ENCODE measurements at regions not wholly inside any gene's neighbourhood (a gene's known extent, or its start where the extent isn't known, plus 50 kb on each side); places are given as distances from the start of the nearest gene placed in this dataset.
"Not testable (repeated sequence)": the region's sequence is repeated elsewhere in the genome, so short reads cannot be mapped to it uniquely, and the experiment has no call there.

DNA sequence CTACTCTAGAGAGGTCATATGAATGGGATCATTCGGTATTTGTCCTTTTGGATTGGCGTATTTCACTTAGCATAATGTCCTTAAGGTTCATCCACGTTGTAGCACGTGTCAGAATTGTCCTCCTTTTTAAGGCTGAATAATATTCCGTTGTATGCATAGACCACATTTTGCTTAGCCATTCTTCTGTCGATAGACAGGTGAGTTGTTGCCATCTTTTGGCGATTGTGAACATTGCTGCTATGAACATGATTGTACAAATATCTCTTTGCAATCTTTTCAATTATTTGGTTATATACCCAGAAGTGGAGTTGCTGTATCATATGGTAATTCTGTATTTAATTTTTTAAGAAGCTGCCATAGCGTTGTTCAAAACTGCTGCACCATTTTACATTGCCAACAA is 52.4 kb upstream of the GOLGA8J start:
- peaks cover 17 to 36% of the 10 kb centered on the region in 2 donors for H3K27me3 Mint-ChIP-seq
- H3K27ac Mint-ChIP-seq, result no peak overlapping the region
- DNase-seq (ENCODE audit: low spot score) (no peak), ATAC-seq (no peak)
- no peak overlapping the region for H3K4me3 Mint-ChIP-seq
- no peaks in the 10 kb centered on the region for H3K4me1 Mint-ChIP-seq (ENCODE audit: low read depth in 2 of 2)
- H3K9me3 Mint-ChIP-seq, result peaks cover 2% of the 10 kb centered on the region
- no peaks in the 10 kb centered on the region for H3K36me3 Mint-ChIP-seq

DNA sequence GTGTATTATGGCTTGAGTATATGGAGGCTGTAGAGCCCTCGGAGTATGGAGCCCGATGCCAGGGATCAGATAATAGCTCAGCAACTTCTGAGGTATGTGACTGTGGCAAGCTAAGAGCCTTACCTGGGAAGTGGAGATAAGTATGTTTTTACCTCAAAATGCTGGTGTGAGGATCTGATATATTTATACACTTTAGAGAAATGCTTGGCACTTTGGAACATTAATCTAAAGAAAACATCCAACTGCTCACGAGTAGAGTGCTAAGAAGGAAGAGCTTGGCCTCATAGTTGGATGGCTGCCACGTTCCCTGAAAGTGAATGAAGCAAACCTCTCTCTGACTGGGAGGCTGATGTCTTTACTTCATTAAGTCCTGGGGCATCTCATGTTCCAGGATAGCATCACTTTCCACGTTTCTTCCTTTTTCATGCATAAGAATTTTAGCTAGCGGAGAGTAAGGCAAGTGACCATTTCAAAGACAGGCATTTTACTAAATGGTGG is 58.9 kb upstream of the GOLGA8J start:
- Mint-ChIP-seq H3K4me3 (no peak overlapping the region), H3K27me3 (peaks cover 38 to 50% of the 10 kb centered on the region in 2 donors), H3K4me1 (ENCODE audit: low read depth in 2 of 2) (no peaks in the 10 kb centered on the region), H3K36me3 (no peaks in the 10 kb centered on the region), H3K9me3 (no peaks in the 10 kb centered on the region), H3K27ac (no peak overlapping the region)
- ATAC-seq (no peak), DNase-seq (ENCODE audit: low spot score) (no peak)

DNA sequence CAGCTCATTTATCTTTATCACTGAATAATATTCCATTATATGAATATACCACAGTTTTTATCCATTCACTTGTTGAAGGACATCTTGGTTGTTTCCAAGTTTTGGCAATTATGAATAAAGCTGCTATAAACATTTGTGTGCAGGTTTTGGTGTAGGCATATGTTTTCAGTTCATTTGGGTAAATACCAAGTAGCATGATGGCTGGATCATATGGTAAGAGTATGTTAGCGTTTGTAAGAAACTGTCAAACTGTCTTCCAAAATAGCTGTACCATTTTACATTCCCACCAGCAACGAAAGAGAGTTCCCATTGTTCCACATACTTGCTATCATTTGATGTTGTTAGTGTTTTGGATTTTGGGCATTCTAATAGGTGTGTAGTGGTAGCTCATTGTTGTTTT is 72.0 kb upstream of the GOLGA8J start:
- no peak overlapping the region for H3K27ac Mint-ChIP-seq
- H3K4me3 Mint-ChIP-seq, result no peak overlapping the region
- DNase-seq (ENCODE audit: low spot score), result no peak
- H3K27me3 Mint-ChIP-seq, result peaks cover 12 to 42% of the 10 kb centered on the region in 2 donors
- no peaks in the 10 kb centered on the region for H3K4me1 Mint-ChIP-seq (ENCODE audit: low read depth in 2 of 2)
- no peaks in the 10 kb centered on the region for H3K9me3 Mint-ChIP-seq
- ATAC-seq, result no peak
- no peaks in the 10 kb centered on the region for H3K36me3 Mint-ChIP-seq

GRCh38 chr15:30008156-30008555 is 74.6 kb upstream of the GOLGA8J start:
- DNase-seq (ENCODE audit: low spot score), result no peak
- H3K4me1 Mint-ChIP-seq (ENCODE audit: low read depth in 2 of 2), result no peaks in the 10 kb centered on the region
- H3K27me3 Mint-ChIP-seq, result peaks cover 7 to 25% of the 10 kb centered on the region in 2 donors
- H3K27ac Mint-ChIP-seq, result no peak overlapping the region
- no peak overlapping the region for H3K4me3 Mint-ChIP-seq
- H3K36me3 Mint-ChIP-seq, result no peaks in the 10 kb centered on the region
- ATAC-seq, result no peak
- H3K9me3 Mint-ChIP-seq, result no peaks in the 10 kb centered on the region

DNA sequence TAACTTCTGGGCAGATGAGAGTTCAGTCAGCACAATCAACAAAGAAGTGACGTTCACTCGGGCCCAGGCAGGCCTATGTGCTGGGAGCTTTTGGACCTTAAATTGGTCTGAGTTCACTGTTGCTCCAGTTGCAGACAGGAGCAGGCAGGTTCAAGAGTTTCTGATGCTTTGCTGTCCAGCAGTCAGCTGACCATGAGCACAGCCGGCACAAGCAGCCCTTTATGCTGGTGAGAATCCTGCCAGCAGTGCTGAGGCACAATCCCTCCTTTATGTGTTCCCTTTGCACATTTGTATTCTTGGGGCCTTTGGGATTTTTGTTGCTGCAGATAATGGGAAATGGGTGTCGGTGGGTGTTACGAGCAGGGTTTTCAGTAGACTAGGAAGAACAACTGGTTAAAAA is 81.2 kb upstream of the GOLGA8J start:
- Mint-ChIP-seq H3K4me3 (no peak overlapping the region), H3K27me3 (peaks cover 16 to 23% of the 10 kb centered on the region in 2 donors), H3K9me3 (peaks cover 3% of the 10 kb centered on the region), H3K4me1 (ENCODE audit: low read depth in 2 of 2) (no peaks in the 10 kb centered on the region), H3K27ac (no peak overlapping the region), H3K36me3 (no peaks in the 10 kb centered on the region)
- ATAC-seq (no peak), DNase-seq (ENCODE audit: low spot score) (no peak)

GRCh38 chr15:29998033-29998432 is 84.7 kb upstream of the GOLGA8J start:
- no peaks in the 10 kb centered on the region for H3K36me3 Mint-ChIP-seq
- H3K9me3 Mint-ChIP-seq, result peaks cover 3% of the 10 kb centered on the region
- no peak overlapping the region for H3K4me3 Mint-ChIP-seq
- H3K27me3 Mint-ChIP-seq, result peaks cover 19% of the 10 kb centered on the region in 2 donors
- ATAC-seq, result no peak
- no peak for DNase-seq (ENCODE audit: low spot score)
- no peak overlapping the region for H3K27ac Mint-ChIP-seq
- H3K4me1 Mint-ChIP-seq (ENCODE audit: low read depth in 2 of 2), result no peaks in the 10 kb centered on the region

GRCh38 chr15:29997499-29997898 is 85.3 kb upstream of the GOLGA8J start:
- H3K27me3 Mint-ChIP-seq, result peaks cover 19% of the 10 kb centered on the region in 2 donors
- ATAC-seq, result no peak
- no peak overlapping the region for H3K27ac Mint-ChIP-seq
- H3K9me3 Mint-ChIP-seq, result peaks cover 3% of the 10 kb centered on the region
- no peak overlapping the region for H3K4me3 Mint-ChIP-seq
- no peaks in the 10 kb centered on the region for H3K36me3 Mint-ChIP-seq
- no peak for DNase-seq (ENCODE audit: low spot score)
- no peaks in the 10 kb centered on the region for H3K4me1 Mint-ChIP-seq (ENCODE audit: low read depth in 2 of 2)

- peaks cover 21 to 35% of the 10 kb centered on the region in 2 donors for H3K27me3 Mint-ChIP-seq
- no peaks in the 10 kb centered on the region for H3K4me1 Mint-ChIP-seq (ENCODE audit: low read depth in 2 of 2)
- DNase-seq (ENCODE audit: low spot score) (no peak), ATAC-seq (no peak)
- H3K9me3 Mint-ChIP-seq, result no peaks in the 10 kb centered on the region
- no peak overlapping the region for H3K27ac Mint-ChIP-seq
- H3K36me3 Mint-ChIP-seq, result no peaks in the 10 kb centered on the region
- no peak overlapping the region for H3K4me3 Mint-ChIP-seq
Observed at GRCh38 chr15:29994284-29994683, 88.5 kb upstream of the GOLGA8J start.

- H3K4me3 Mint-ChIP-seq, result no peak overlapping the region
- H3K36me3 Mint-ChIP-seq, result no peaks in the 10 kb centered on the region
- ATAC-seq (no peak), DNase-seq (ENCODE audit: low spot score) (no peak)
- no peak overlapping the region for H3K27ac Mint-ChIP-seq
- H3K27me3 Mint-ChIP-seq, result peaks cover 27 to 39% of the 10 kb centered on the region in 2 donors
- no peaks in the 10 kb centered on the region for H3K4me1 Mint-ChIP-seq (ENCODE audit: low read depth in 2 of 2)
- no peaks in the 10 kb centered on the region for H3K9me3 Mint-ChIP-seq
Observed at GRCh38 chr15:29990954-29991353, 91.8 kb upstream of the GOLGA8J start.

DNA sequence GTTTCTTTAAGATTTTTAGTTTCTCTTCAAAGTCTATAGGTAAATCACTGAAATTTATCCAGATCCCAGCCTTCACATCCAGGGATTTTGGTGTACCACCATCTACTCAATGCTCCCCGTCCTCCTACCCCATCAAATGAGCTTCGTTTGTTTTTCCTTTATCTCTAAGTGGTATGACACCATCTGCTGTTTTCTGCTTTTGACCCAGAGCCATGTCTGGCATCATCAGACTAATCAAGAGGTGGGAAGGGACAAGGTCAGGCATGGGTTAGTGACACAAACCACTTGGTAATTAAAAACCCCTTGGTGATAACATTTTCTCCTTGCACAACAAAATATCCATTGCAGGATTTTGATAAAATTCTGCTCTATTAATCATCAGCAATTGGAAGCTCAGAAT is 92.7 kb upstream of the GOLGA8J start:
- Mint-ChIP-seq H3K4me1 (ENCODE audit: low read depth in 2 of 2) (no peaks in the 10 kb centered on the region), H3K9me3 (no peaks in the 10 kb centered on the region), H3K4me3 (no peak overlapping the region), H3K36me3 (no peaks in the 10 kb centered on the region), H3K27ac (no peak overlapping the region), H3K27me3 (peaks cover 25 to 34% of the 10 kb centered on the region in 2 donors)
- DNase-seq (ENCODE audit: low spot score) (no peak), ATAC-seq (no peak)

- Mint-ChIP-seq H3K36me3 (no peaks in the 10 kb centered on the region), H3K9me3 (no peaks in the 10 kb centered on the region)
Observed at GRCh38 chr15:29988701-29989100, 94.1 kb upstream of the GOLGA8J start.

GRCh38 chr15:29986946-29987345 is 95.8 kb upstream of the GOLGA8J start:
- Mint-ChIP-seq H3K4me1 (ENCODE audit: low read depth in 2 of 2) (no peaks in the 10 kb centered on the region), H3K27ac (no peak overlapping the region), H3K4me3 (no peak overlapping the region), H3K9me3 (no peaks in the 10 kb centered on the region), H3K36me3 (no peaks in the 10 kb centered on the region), H3K27me3 (peaks cover 23 to 34% of the 10 kb centered on the region in 2 donors)
- ATAC-seq, result no peak
- DNase-seq (ENCODE audit: low spot score), result no peak

More at GRCh38 chr15:29988701-29989100, 94.1 kb upstream of the GOLGA8J start:
- H3K4me1 Mint-ChIP-seq (ENCODE audit: low read depth in 2 of 2), result no peaks in the 10 kb centered on the region
- H3K27ac Mint-ChIP-seq, result no peak overlapping the region
- ATAC-seq, result no peak
- no peak overlapping the region for H3K4me3 Mint-ChIP-seq
- DNase-seq (ENCODE audit: low spot score), result no peak
- H3K27me3 Mint-ChIP-seq, result peaks cover 23 to 34% of the 10 kb centered on the region in 2 donors

GRCh38 chr15:29978411-29979382 is 104.1 kb upstream of the GOLGA8J start:
- Mint-ChIP-seq H3K4me3 (no peak overlapping the region), H3K36me3 (no peaks in the 10 kb centered on the region), H3K4me1 (ENCODE audit: low read depth in 2 of 2) (no peaks in the 10 kb centered on the region), H3K27me3 (peaks cover 14 to 29% of the 10 kb centered on the region in 2 donors), H3K27ac (no peak overlapping the region), H3K9me3 (no peaks in the 10 kb centered on the region)
- no peak for ATAC-seq
- no peak for DNase-seq (ENCODE audit: low spot score)

DNA sequence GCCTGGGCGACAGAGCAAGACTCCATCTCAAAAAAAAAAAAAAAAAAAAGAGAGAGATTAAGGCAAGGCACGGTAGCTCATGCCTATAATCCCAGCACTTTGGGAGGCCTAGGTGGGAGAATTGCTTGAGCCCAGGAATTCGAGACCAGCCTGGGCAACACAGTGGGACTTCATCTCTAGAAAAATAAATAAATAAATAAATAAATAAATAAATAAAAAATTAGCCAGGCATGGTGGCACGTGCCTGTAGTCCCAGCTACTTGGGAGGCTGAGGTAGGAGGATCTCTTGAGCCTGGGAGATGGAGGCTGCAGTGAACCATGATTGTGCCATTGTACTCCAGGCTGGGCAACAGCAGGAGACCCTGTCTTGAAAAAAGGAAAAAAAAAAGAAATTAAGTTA is 108.7 kb upstream of the GOLGA8J start:
- H3K27ac Mint-ChIP-seq; H3K36me3 Mint-ChIP-seq; H3K4me1 Mint-ChIP-seq (ENCODE audit: low read depth in 2 of 2); H3K9me3 Mint-ChIP-seq; DNase-seq (ENCODE audit: low spot score); H3K4me3 Mint-ChIP-seq; ATAC-seq: not testable (repeated sequence)
- peaks cover 41 to 60% of the 10 kb centered on the region in 2 donors for H3K27me3 Mint-ChIP-seq

All from natural killer cell treated with Interleukin-12 subunit alpha and Interleukin-12 subunit beta and Interleukin-15 and Interleukin-18, amount 100 ng/mL, for 72 hours (primary cell).